NCI-H526 treated with DMSO at 0.1 percent for 48 hours (cell line): ENCODE measurements at regions not wholly inside any gene's neighbourhood (a gene's known extent, or its start where the extent isn't known, plus 50 kb on each side); places are given as distances from the start of the nearest gene placed in this dataset.
"Not testable (repeated sequence)": the region's sequence is repeated elsewhere in the genome, so short reads cannot be mapped to it uniquely, and the experiment has no call there.

Experiments used
- DNase-seq: peaks from one replicate; lab custom pipeline; 2025; lab: John Stamatoyannopoulos, UW

DNA sequence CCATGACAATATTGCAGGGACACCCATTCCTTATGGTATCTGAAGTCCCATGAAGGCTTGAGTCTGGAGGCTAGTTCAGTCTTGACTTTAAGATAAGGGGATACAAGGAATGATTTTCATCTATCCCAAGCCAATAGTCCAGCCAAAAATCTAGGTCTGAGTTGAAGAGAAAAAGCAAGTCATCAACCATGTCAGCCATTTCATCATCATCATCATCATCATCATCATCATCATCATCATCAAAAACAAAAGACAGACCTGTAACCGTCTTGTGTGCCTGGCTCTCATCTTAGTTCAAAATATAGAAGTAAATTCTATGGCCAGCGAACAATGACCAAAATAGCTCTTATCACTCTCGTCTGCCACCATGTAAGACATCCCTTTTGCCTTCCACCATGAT lies 59.5 kb upstream of the FAM90A26 start:
- DNase-seq, result not testable (repeated sequence)

DNA sequence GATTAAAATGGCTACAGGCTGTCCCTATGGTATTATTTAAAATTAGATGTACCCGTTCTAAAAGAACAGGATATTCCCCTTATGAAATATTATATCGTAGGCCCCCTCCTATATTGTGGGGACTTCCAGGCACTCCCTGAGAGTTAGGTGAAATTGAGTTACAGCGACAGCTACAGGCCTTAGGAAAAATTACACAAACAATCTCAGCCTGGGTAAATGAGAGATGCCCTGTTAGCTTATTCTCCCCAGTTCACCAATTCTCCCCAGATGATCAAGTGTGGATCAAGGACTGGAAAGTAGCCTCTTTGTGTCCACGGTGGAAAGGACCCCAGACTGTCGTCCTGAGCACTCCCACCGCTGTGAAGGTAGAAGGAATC lies 67.1 kb upstream of the FAM90A26 start:
- not testable (repeated sequence) for DNase-seq

DNA sequence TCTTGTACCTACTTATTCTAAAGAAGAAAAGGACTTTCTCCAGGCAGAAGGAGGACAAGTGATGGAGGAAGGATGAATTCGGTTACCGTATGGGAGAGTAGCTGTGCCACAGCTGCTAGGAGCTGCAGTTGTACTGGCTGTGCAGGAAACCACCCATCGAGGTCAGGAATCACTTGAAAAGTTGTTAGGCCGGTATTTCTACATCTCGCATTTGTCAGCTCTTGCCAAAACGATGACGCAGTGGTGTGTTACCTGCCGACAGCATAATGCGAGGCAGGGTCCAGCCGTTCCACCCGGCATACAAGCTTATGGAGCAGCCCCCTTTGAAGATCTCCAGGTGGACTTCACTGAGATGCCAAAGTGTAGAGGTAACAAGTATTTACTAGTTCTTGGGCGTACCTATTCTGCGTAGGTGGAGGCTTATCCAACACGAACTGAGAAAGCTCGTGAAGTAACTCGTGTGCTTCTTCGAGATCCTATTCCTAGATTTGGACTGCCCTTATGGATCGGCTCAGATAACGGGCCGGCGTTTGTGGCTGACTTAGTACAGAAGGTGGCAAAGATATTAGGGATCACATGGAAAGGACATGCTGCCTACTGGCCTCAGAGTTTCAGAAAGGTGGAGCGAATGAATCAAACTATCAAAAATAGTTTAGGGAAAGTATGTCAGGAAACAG lies 67.6 kb upstream of the FAM90A26 start:
- not testable (repeated sequence) for DNase-seq

DNA sequence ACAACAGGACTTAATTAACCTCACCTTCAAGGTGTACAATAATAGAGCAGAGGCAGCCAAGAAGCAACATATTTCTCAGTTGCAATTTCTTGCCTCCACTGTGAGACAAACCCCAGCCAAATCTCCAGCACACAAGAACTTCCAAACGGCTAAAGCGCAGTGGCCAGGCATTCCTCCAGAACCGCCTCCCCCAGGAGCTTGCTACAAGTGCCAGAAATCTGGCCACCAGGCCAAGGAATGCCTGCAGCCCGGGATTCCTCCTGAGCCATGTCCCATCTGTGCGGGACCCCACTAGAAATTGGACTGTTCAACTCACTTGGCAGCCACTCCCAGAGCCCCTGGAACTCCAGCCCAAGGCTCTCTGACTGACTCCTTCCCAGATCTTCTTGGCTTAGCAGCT lies 73.9 kb upstream of the FAM90A26 start:
- DNase-seq, result not testable (repeated sequence)

DNA sequence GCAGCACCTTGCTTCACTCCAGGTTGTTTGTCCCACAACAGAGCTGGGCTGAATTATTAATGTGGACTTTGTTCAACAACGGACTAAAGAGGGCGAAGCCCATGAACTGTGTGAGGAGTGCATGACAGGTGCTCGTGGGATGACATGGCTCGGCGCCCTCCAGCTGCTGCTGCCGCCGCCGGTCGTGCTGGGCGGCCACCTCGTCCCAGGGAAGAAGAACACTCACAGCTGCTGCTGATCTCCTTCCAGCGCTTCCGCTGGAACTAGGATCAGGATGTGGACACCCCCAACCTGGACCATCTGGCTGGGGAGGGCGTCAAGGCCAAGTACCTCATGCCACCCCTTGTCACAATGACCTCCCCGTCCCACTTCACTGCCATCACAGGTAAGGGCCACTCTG lies 91.4 kb upstream of the FAM90A26 start:
- not testable (repeated sequence) for DNase-seq

DNA sequence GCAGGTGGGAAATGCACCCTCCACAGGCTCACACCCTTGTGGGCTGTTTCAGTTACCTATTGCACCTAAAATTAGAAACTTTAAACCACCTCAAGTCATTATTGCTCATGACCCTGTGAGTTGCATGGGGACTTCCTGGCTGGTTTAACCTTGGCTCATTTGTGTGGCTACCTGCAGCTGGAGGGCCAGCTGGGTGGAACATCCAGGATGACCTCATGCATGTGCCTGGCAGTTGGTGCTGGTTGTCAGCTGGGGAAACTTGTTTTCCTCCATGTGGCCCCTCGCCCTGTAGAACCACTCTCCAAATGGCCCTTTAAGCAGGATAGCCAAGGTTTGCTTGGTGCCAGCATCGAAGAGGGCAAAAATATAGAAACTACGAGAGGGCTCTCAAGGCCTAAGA lies 93.2 kb upstream of the FAM90A26 start:
- not testable (repeated sequence) for DNase-seq

DNA sequence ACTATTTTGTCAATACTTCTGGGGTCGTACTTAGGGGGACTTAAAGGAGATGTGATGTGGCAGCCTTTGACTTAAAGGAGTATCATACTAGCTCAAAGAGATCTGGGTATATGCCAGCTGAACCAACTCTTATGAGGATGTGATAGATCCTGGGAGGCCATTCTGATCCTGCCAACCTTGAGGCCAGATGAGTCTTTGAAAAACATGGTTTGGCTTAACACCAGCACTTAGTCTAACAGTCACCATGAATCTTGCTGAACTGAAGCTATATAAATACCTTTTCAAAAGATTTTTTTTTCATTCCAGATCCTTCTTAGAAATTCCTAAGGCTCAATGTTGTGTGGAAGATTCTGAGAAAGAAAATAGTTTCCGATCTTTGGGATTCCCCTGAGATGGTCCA lies 93.7 kb upstream of the FAM90A26 start:
- not testable (repeated sequence) for DNase-seq

DNA sequence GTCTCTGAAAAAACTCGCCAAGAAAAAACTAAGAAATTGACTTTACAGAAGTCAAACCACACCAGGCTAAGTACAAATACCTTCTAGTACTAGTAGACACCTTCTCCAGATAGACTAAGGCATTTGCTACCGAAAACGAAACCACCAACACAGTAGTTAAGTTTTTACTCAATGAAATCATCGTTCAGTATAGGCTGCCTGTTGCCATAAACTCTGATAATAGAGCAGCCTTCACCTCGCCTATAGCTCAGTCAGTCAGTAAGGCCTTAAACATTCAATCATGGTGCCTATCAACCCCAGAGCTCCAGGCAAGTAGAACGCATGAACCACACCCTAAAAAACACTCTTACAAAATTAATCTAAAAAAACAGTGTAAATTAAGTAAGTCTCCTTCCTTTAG lies 96.8 kb upstream of the FAM90A26 start:
- not testable (repeated sequence) for DNase-seq

DNA sequence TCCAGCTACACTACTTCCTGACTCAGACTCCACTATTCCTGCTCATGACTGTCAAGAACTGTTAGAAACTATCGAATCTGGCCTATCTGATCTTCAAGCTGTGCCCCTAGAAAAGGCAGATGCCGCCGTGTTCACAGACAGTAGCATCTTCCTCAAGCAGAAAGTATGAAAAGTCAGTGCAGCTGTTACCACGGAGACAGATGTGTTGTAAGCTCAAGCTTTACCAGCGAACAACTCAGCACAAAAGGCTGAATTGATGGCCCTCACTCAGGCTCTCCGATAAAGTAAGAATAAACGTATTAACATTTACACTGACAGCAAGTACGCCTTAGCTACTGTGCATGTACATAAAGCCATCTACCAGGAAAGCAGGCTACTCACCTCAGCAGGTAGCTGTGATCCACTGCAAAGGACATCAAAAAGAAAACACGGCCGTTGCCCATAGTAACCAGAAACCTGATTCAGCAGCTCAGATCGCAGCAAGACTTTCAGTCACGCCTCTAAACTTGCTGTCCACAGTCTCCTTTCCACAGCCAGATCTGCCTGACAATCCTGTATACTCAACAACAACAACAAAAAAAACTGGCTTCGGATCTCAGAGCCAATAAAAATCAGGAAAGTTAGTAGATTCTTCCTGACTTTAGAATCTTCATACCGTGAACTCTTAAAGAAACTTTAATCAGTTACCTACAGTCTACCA lies 97.5 kb upstream of the FAM90A26 start:
- DNase-seq, result not testable (repeated sequence)

DNA sequence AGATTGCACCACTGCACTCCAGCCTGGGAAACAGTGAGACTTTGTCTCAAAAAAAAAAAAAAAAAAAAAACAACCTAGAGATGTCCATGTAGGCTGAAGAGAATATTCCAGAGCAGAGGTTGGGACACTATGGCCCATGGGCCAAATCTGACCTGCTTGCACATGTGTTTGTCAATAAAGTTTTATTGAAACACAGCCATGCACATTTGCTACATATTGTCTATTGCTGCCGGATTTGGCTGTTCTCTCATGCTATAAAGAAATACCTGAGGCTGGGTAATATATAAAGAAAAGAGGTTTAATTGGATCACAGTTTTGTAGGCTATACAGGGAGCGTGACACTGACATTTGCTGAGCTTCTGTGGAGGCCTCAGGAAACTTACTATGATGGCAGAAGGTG lies 102.3 kb upstream of the FAM90A26 start:
- DNase-seq, result not testable (repeated sequence)

DNA sequence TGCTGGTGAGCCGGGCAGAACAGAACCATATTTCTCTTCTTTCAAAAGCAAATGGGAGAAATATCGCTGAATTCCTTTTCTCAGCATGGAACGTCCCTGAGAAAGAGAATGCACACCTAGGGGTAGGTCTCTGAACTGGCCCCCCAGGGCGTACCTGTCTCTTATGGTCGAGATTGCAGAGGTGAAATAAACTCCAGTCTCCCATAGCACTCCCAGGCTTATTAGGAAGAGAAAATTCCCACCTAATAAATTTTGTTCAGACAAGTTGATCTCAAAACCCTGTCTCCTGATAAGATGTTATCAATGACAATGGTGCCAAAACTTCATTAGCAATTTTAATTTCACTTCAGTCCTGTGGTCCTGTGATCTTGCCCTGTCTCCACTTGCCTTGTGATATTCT lies 106.6 kb upstream of the FAM90A26 start:
- not testable (repeated sequence) for DNase-seq

DNA sequence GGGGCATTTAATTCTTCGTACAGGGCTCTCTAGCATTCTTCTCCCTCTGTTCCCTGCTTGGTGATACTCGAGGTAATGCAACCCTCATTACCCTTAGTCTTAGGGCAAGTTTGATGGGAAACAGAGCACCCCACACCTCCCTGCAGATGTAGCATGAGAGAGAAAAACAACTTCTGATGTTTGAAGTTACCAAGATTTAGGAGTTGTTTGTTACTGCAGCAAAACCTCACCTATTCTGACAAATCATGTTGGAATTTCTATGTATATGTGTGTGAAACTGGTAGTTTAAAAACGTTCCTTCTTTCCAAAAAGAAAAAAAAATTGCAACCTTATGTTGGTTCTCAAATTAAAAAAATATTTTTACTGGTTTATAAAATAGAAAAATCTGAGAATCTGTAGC lies 145.3 kb upstream of the FAM90A26 start:
- not testable (repeated sequence) for DNase-seq

DNA sequence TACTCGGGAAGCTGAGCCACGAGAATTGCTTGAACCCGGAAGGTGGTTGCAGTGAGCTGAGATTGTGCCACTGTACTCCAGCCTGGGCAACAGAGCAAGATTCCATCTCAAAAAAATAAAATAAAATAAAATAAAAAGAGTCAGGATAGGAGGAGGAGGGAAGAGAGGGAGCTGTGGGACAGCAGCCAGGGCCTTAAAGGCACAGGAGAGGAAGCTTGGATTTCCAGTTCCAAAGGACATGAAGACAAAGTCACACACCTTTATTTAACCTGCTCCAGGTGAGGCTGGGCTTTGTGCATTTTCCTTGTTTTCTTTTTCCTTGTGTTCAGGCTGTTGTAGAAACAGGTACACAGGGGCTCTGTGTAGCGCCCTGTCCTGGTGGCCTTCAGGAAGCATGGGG lies 138.2 kb upstream of the HMX1 start:
- DNase-seq, result not testable (repeated sequence)

DNA sequence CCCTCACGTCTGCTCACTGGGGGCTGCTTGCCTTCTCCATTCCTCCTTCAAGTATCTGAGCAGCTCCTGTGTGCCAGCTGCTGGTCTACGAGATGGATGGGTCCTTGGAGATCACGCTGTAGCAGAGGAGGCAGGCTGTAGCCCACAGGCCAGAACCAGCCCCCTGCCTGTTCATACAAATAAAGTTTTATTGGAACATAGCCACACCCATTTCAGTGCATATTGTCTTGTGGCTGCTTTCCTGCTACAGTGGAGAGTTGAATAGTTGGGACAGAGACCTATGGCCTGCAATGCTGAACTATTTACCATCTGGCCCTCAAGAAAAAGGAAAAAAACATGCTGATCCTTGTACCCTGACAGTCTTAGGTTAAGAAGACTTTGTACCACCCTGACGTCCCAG lies 136.8 kb upstream of the HMX1 start:
- DNase-seq, result not testable (repeated sequence)

DNA sequence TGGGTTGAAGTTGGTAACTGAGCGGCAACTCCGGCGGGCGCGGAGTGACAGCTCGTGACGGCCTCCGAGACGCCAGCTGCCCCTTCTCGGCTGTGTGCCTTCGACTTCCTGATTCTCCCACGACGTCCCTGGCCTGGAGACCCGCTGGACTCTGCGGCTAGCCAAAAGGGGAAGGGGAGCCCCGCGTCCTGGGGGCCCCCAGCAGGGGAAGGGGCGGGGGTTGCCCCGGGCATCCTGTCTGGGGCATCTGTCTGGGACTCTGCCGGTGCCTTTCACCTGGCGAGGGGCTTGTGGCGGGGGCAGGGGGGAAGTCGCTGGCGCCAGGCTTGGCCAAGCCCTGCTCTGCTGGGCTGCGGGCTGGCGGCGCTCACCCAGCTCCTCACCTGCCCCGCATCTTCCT lies 129.5 kb upstream of the HMX1 start:
- not testable (repeated sequence) for DNase-seq

DNA sequence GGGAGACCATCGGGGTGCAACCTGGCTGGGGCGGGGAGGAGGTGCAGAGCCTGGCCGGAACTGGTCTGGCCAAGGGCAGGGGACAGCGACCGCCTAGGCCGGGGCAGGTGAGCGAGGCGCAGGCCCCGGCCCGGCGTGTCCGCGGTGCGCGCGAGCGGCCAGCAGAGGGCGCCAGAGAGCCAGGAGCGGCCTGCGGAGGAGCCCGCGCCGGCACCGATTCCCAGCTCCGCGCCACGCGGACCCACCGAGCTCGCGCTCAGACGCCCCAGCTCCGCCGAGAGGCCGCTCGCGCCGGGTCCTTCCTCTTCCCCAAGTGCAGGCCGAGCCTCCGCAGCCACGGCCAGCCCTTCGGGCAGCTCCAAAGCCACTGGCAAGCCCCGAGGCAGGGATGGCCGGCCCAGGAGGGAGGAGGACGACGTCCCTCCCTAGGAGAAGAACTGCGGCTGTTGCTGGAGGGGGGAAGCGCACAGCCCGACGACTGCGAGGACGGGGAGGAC lies 128.9 kb upstream of the HMX1 start:
- DNase-seq, result not testable (repeated sequence)

DNA sequence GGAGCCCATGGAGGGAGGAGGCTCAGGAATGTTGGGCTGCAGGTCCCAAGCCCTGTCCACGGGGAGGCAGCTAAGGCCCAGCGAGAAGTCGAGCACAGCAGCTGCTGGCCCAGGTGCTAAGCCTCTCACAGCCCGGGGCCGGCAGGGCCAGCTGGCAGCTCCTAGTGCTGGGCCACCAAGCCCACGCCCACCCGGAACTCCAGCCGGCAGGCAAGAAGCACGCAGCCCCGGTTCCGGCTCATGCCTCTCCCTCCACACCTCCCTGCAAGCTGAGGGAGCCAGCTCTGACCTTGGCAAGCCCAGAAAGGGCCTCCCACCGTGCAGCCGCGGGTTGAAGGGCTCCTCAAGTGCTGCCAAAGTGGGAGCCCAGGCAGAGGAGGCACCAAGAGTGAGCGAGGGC lies 121.3 kb upstream of the HMX1 start:
- DNase-seq, result not testable (repeated sequence)

DNA sequence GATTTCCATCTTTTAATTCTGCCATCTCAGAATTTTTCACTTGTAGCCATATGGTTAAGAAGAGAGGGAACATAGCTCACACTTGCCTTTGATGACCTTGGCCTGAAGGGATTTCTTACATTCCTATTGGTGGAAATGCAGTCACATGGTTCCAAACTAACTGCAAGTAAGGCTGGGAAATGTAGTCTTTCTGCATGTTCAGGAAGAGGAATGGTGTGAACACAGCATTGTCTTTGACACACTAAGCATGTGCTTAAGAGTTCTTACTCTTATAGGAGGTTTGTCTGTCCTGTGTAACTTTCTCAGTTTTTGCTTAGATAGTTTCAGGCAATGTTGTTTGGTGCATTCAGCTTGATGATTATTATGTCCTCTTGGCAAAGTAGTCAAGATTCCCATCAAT lies 119.8 kb upstream of the HMX1 start:
- not testable (repeated sequence) for DNase-seq

DNA sequence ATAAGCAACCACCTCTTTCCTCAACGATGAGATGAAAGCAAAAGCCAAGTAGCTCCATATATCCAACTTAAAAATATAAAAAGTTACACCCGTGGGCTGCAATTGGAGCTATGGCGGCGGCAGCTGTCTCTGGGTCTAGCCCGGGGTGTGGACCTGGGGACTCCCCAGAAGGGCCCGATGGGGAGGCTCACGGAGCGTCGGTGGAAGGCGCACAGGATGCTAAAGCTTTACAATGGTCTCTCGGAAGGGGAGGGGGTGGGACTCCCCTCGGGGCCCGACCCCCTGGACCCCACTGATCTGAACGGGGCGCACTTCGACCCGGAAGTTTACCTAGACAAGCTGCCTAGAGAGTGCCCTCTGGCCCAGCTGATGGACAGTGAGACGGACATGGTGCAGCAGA lies 118.7 kb upstream of the HMX1 start:
- not testable (repeated sequence) for DNase-seq

DNA sequence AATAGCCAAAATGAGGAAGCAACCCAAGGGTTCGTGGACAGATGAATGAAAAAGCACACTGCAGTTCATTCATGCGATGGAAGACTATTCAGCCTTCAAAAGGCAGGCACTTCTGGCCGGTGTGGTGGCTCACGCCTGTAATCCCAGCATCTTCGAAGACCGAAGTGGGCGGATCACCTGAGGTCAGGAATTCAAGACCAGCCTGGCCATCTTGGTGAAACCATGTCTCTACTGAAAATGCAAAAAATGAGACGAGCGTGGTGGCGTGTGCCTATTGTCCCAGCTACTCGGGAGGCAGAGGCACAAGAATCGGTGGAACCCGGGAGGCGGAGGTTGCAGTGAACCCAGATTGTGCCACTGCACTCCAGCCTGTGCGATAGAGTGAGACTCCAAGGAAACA lies 114.1 kb upstream of the HMX1 start:
- DNase-seq, result not testable (repeated sequence)

DNA sequence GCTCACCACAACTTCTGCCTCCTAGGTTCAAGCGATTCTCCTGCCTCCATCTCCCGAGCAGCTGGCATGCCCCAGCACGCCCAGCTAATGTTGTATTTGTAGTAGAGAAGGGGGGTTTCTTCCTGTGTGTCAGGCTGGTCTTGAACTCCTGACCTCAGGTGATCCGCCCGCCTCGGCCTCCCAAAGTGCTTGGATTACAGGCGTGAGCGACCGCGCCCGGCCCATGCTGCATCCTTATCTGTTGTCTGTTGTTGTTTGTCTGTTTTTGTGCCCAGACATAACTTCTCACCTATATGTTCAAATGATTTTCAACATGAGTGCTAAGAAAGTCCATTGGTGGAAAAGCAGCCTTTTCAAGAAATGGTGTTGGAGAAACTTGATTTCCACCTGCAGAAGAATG lies 113.0 kb upstream of the HMX1 start:
- not testable (repeated sequence) for DNase-seq

DNA sequence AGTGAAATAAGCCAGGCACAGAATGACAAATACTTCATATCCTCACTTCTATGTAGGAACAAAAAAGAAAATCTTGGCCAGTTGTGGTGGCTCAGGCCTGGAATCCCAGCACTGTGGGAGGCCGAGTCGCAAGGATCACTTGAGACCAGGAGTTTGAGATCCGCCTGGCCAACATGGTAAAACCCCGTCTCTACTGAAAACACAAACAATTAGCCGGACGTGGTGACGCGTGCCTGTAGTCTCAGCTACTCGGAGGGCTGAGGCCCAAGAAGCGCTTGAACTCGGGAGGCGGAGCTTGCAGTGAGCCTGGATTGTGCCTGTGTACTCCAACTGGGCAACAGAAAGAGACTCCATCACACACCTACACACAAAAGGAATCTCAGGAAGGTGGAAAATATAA lies 112.3 kb upstream of the HMX1 start:
- not testable (repeated sequence) for DNase-seq

DNA sequence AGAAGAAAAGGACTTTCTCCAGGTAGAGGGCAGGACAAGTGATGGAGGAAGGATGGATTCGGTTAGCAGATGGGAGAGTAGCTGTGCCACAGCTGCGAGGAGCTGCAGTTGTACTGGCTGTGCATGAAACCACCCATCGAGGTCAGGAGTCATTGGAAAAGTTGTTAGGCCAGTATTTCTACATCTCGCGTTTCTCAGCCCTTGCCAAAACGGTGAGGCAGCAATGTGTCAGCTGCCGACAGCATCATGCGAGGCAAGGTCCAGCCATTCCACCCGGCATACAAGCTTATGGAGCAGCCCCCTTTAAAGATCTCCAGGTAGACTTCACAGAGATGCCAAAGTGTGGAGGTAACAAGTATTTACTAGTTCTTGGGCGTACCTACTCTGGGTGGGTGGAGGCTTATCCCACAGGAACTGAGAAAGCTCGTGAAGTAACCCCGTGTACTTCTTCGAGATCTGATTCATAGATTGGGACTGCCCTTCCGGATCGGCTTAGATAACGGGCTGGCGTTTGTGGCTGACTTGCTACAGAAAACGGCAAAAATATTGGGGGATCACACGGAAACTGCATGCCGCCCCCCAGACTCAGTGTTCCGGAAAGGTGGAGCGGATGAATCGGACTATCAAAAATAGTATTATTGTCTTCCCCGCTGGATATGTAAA lies 105.0 kb upstream of the HMX1 start:
- not testable (repeated sequence) for DNase-seq
